ENCODE measurements at regions not wholly inside any gene's neighbourhood (a gene's known extent, or its start where the extent isn't known, plus 50 kb on each side); places are given as distances from the start of the nearest gene placed in this dataset.

DNA sequence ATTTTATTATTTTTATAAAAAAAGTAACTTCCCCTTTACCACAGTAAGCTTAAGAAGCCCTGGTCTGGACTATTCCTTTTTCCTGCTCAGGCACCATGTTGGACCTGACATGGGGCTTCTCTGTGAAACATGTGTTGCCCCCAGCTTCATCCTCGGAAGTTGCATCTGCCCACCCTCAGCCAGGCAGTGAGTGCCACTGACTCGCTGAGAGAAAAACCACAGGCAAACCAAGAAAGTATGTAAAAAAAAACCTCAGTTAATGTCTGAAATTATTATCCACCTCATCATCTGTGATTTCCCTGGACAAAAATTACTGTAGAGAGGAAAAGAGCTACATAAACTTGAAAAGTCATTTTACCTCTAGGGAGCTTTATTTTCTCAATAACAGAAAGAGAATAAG lies 109.9 kb upstream of the MCHR2 start:
- no peak for TF ChIP-seq JUND (IDR thresholded peaks at IDR 0.05; ENCODE audit: low read depth)
- in situ Hi-C loops (cut with HindIII; ENCODE audit: low pct_unique_long_range_greater_than_20kb, low sequenced_read_pairs) = no loop called here
- DNase-seq (ENCODE audit: low read depth in 1 of 2, low spot score in 1 of 2) = no peak

DNA sequence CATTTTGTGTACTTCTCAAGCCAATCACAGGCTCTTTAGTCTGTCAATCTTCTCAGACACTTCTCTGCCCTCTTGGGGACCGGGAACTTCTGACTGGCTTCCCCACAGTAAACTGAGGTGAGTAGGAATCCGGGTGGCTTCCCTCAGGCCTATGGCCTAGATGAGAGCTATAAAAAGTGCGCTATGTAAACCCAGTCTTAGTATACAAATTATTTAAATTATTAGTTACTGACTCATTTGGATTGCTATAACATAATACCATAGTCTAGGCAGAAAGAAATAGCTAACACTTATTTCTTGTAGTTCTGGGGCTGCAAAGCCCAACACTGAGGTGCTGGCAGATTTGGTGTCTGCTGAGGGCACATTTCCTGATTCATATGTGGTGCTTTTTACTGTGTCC lies 109.2 kb upstream of the MCHR2 start:
- DNase-seq (ENCODE audit: low read depth in 1 of 2, low spot score in 1 of 2) = no peak
- TF ChIP-seq JUND (IDR thresholded peaks at IDR 0.05; ENCODE audit: low read depth) = no peak
- in situ Hi-C loops (cut with HindIII; ENCODE audit: low pct_unique_long_range_greater_than_20kb, low sequenced_read_pairs) = no loop called here

DNA sequence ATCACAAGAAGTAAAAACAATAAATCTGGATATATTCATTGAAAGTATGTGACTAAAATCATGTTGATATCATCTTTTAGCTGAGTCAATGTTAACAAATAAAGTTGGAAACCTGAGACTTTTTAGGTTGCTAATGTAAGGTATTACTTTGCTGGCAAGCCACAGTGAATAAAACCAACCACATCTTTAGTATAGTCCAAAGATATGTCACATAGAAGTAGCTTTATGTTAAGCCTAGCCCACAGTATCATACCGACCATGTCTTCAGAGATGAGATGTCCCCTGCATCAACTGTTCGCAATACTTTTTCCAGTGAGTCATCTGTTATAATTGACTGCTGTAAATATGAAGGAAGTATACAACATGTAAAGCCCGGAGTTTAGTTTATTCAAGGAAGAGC lies 107.6 kb upstream of the MCHR2 start:
- TF ChIP-seq JUND (IDR thresholded peaks at IDR 0.05; ENCODE audit: low read depth) = no peak
- DNase-seq (ENCODE audit: low read depth in 1 of 2, low spot score in 1 of 2) = no peak
- in situ Hi-C loops (cut with HindIII; ENCODE audit: low pct_unique_long_range_greater_than_20kb, low sequenced_read_pairs) = no loop called here

DNA sequence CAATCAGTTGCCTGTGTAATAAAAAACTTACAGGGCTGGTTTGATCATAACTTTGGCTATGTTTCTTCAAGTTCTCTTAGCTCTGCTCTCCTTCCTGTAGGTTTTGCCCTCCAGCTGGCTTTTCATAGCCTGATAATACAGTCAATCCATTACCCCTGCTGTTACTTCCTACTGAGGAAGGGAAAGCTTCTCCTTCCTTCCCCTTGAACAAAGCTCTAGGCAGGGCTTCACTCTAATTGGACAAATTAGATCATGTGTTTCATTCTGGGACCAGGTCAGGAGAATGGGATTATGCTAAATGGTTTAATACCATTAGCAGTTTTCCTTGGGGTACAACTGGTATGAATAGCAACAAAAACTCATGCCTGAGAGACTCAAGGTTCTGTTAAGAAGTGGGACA lies 106.8 kb upstream of the MCHR2 start:
- TF ChIP-seq JUND (IDR thresholded peaks at IDR 0.05; ENCODE audit: low read depth) = no peak
- no peak for DNase-seq (ENCODE audit: low read depth in 1 of 2, low spot score in 1 of 2)
- in situ Hi-C loops (cut with HindIII; ENCODE audit: low pct_unique_long_range_greater_than_20kb, low sequenced_read_pairs) = no loop called here

DNA sequence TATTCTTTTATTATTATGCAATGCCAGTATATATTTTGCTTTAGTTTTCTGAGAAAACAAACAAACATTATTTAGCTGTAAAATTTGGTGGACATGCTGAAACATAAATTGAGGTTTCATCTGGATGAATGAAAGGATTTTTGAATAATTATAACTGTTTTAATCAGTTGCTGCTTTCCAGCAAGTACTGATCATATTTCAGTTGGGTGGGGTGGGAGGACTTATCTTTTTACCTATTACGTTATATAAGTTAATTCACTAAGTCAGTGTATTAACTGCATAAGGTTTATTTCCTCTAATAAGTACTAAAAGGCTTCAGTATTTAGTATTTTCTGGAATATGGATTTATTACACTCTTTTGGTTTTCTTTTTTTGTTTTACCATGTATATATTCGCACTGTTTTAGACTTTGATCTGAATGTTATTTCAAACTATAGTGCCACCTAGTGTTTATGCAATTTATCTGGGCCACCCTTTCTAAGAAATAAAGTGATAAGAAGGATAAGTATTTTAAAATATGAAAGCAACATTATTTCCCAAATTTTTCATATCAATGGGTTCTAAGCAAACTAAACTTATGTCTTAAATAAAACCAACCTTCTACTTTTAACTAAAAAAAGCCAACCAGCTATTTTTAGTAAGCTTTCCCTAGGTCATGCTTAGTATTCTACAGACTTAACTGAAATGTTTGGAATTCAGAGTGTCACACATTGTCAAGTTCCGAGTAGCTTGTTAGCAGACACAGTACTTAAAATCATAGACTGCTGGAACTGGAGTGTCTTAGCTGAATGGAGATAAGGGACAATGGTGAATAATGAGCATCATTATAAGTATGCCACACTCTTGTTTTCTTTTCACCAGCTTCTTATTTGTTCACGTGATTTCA lies 105.4 kb upstream of the MCHR2 start:
- TF ChIP-seq JUND (IDR thresholded peaks at IDR 0.05; ENCODE audit: low read depth) = no peak
- DNase-seq (ENCODE audit: low read depth in 1 of 2, low spot score in 1 of 2) = peak in 1 of 2 experiments; percentile 28
- in situ Hi-C loops (cut with HindIII; ENCODE audit: low pct_unique_long_range_greater_than_20kb, low sequenced_read_pairs) = no loop called here

DNA sequence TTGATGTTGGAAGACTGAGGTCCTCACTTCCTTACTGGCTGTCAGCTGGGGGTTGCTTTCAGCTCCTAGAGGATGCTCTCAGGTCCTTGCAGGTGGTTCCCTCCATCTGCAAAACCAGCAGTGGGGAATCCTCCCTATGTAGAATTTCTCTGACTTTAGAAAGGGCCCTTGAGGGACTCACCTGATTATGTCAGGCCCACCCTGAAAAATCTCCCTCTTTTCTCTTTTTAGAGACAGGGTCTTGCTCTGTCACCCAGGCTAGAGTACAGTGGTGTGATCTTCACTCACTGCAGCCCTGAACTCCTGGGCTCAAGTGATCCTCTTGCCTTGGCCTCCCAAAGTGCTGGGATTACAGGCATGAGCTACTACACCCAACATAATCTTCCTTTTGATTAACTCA lies 102.9 kb upstream of the MCHR2 start:
- no peak for TF ChIP-seq JUND (IDR thresholded peaks at IDR 0.05; ENCODE audit: low read depth)
- in situ Hi-C loops (cut with HindIII; ENCODE audit: low pct_unique_long_range_greater_than_20kb, low sequenced_read_pairs) = no loop called here
- no peak for DNase-seq (ENCODE audit: low read depth in 1 of 2, low spot score in 1 of 2)

DNA sequence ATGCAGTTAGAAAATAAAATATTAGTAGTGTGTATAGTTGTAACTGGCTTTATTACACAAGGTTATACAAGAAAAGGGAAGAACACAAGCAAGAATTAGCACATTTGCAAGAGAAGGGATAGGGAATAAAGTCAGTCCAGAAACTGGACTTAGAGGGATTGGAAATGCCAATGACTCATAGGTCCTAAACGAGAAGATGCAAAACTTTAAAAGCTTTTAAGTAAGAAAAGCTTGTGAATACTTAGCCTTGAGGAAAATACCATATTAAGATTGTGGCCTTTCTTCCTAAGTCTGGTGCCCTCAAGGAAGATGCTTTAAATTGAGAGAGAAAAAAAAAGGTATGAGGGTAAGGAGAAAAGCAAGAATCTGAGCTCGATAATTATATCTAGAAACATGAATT lies 102.3 kb upstream of the MCHR2 start:
- no peak for TF ChIP-seq JUND (IDR thresholded peaks at IDR 0.05; ENCODE audit: low read depth)
- DNase-seq (ENCODE audit: low read depth in 1 of 2, low spot score in 1 of 2) = no peak
- in situ Hi-C loops (cut with HindIII; ENCODE audit: low pct_unique_long_range_greater_than_20kb, low sequenced_read_pairs) = no loop called here

DNA sequence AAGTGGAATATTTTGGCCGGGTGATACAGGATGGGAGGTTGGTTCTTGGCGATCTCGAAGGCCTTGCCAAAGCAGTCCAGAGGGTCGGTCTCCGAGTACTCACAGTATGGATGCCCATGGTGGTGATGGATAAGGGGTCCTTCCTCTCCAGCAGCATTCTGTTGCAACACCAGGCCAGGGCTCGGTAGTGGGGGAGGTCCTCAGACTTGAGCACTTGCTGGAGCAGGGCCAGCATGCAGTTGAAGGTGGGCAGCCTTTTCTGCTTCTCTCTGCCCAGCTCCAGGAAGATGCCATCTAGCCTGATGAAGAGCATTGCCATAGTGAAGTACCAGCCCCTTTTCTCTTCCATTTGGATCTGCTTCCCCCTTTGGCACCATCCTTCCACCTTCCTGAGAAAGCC lies 99.4 kb upstream of the MCHR2 start:
- no peak for TF ChIP-seq JUND (IDR thresholded peaks at IDR 0.05; ENCODE audit: low read depth)
- in situ Hi-C loops (cut with HindIII; ENCODE audit: low pct_unique_long_range_greater_than_20kb, low sequenced_read_pairs) = no loop called here
- DNase-seq (ENCODE audit: low read depth in 1 of 2, low spot score in 1 of 2) = no peak

DNA sequence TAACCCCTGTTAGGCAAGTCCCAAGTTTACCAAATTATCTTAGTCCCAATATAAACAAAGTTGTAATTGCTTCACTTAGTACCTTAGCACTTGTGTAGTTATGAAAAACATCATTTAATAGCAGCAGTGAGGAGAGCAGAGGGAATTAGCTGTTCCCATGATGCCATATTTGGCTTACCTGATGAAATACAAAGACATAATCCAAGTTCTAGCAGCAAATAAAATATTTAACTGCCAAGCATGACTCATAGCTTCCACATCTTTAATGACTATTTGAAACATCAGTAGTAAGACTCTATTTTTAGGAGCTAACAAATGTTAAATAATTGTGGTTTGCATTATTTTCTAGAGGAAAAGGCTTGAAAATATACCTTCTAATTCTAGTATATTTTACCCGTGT lies 94.0 kb upstream of the MCHR2 start:
- in situ Hi-C loops (cut with HindIII; ENCODE audit: low pct_unique_long_range_greater_than_20kb, low sequenced_read_pairs) = no loop called here
- no peak for TF ChIP-seq JUND (IDR thresholded peaks at IDR 0.05; ENCODE audit: low read depth)
- no peak for DNase-seq (ENCODE audit: low read depth in 1 of 2, low spot score in 1 of 2)

DNA sequence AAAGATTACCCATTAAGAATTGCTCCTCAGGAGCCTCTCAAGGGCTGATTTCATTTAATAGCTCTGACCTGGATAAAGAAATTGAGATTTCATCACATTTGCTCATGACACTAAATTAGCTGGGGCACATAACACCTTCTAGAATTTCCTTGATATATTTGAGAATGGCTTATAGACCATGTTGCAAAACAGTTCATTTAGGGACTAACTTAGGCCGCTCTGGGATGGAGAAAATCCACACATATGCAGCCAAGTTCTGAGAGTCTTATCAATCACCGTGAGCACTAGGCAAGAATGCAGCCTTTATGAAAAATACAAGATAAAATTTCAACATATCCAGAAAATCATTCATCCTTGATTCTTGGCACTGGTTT lies 91.0 kb upstream of the MCHR2 start:
- TF ChIP-seq JUND (IDR thresholded peaks at IDR 0.05; ENCODE audit: low read depth) = no peak
- in situ Hi-C loops (cut with HindIII; ENCODE audit: low pct_unique_long_range_greater_than_20kb, low sequenced_read_pairs) = no loop called here
- no peak for DNase-seq (ENCODE audit: low read depth in 1 of 2, low spot score in 1 of 2)

DNA sequence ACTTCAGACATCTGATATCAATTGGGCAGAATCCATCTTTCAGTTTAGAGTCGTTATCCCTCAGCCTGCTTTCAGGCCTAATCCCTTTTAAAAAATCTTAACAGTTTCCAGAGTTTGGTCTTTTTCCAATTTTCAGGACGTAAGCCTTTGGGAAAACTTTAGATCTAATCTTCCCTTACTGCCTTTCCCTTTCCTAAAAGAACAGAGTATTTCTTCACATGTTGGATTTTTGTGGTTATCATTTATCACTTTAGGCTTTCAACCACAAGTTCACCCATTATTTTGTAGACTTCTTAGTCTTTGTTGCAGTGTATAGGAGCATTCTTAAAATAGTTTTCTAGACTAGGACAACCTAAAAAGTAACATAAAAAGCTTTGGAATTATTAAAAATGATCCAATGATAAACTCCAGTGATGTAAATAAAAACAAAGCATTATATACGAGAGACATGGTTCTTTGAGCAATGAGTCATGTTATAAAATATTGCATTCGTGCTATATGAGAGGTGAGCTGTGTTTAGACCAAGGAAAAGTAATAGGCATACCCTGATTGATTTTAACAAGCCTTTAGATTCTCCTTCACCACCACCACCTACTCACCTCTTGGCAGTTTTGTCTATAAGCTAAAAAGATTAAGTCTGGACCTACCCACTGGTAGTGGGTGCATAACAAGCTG lies 90.4 kb upstream of the MCHR2 start:
- in situ Hi-C loops (cut with HindIII; ENCODE audit: low pct_unique_long_range_greater_than_20kb, low sequenced_read_pairs) = no loop called here
- no peak for DNase-seq (ENCODE audit: low read depth in 1 of 2, low spot score in 1 of 2)
- TF ChIP-seq JUND (IDR thresholded peaks at IDR 0.05; ENCODE audit: low read depth) = no peak

DNA sequence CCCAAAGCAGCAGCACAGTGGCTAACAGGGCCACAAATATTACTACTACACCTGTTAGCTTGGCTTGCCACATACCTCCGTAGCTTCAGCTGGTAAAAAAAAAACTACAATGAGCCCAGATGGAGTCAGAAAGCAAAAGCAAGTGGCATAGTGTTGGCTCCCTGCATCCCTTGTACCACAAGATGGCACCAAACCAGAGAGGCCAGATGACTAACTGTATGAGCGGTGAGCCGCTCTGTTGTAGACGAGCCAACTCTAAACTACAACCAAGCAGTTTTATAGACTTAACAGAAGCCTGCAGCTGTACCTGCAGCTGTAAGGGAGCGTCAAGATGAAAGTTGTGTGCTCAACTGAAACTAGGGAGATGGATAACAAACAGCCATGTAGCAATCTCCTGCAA lies 84.5 kb upstream of the MCHR2 start:
- DNase-seq (ENCODE audit: low read depth in 1 of 2, low spot score in 1 of 2) = peak in 1 of 2 experiments; percentile 59
- in situ Hi-C loops (cut with HindIII; ENCODE audit: low pct_unique_long_range_greater_than_20kb, low sequenced_read_pairs) = no loop called here
- no peak for TF ChIP-seq JUND (IDR thresholded peaks at IDR 0.05; ENCODE audit: low read depth)

DNA sequence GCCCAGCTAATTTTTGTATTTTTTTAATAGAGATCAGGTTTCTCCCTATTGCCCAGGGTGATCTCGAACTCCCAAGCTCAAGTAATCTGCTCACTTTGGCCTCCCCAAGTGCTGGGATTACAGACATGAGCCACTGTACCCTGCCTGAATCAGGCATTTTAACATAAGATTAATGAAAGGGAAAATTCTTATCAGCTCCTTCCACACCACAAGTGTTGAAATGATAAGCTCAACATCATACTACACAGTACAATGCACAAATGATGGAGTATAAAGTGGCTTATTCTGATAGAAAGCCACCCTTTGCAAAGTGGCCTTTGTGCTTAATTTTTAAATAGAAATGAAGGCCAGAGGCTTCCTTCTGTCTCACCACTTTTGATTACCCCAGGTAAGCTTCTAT lies 71.3 kb upstream of the MCHR2 start:
- in situ Hi-C loops (cut with HindIII; ENCODE audit: low pct_unique_long_range_greater_than_20kb, low sequenced_read_pairs) = no loop called here
- no peak for TF ChIP-seq JUND (IDR thresholded peaks at IDR 0.05; ENCODE audit: low read depth)
- no peak for DNase-seq (ENCODE audit: low read depth in 1 of 2, low spot score in 1 of 2)

Measured in T47D (cell line).